HG02642 (cell line): ENCODE measurements at regions not wholly inside any gene's neighbourhood (a gene's known extent, or its start where the extent isn't known, plus 50 kb on each side); places are given as distances from the start of the nearest gene placed in this dataset.

Experiments
- ATAC-seq: cut with Tn5 transposase; IDR thresholded peaks from one replicate; pipeline ENCODE4 v1.9.1; 2021; ENCODE audit warnings: mild to moderate bottlenecking; ENCODE audit not compliant: unreplicated experiment, poor library complexity

- no peak for ATAC-seq
Measured at GRCh38 chr2:101559551-101559950, 84.6 kb upstream of the RFX8 start.

DNA sequence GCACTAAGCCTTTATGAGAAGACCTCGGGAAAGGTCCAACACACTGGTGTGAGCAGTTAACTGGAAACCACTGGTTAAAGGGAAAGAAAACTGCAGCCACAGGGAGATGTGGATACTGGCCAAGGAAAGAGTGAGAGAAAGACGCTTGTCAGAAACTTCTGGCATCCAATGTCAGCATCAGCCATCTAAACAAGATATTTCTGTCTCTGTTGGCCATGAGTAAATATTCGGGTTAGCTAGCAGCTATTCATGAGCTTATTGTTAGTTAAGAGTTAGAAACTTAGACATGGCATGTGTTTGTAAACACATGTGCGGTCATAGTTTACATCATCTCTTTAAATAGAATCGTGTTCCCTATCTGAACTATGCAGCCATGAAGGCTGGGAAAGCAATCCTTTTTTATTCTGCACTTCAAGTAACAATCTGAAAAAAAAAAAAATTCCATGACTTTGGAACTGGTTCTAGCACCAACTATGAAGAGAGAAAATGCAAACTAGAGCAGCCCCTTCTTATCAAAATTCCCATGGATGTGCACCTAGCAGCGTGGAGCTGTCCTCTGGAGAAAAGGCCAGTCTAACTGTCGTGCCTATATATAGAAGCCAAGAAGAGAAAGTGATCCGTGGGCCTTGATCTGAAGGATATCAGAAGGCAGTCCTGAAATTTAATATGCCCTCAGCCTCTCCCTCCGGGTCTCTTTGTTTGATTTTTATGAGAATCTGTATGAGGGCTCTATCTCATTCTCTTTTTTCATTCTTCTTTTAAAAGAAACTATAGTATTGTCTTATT lies 84.0 kb upstream of the RFX8 start:
- ATAC-seq, result no peak

- ATAC-seq, result no peak
Measured at GRCh38 chr2:101556033-101556459, 81.1 kb upstream of the RFX8 start.

DNA sequence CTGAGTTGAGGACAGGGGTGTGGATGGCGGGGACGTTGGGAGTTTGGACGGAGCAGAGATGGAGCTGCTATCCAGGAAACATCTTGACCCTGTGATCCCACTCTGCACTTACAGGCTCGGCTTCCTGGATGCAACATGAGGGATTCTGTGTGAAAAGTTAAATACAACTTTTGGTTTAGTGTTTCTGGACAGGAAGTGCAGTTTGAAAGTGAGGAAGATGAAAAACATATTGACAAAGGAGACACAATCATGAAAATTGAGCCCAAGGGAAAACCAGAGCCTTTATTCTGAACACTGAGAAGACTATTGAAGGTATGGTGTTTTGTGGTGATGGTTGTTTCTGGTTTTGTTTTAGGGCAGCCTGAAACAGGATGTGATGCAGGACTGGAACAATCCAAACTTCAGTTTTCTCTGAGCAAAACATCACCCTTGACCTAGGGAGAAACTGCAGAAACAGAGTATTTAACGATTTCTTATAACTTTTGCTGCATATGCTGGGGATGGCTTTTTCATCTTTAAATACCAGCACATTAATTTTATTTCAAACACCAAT lies 76.5 kb upstream of the RFX8 start:
- no peak for ATAC-seq

GRCh38 chr2:101550555-101550954 lies 75.6 kb upstream of the RFX8 start:
- no peak for ATAC-seq

DNA sequence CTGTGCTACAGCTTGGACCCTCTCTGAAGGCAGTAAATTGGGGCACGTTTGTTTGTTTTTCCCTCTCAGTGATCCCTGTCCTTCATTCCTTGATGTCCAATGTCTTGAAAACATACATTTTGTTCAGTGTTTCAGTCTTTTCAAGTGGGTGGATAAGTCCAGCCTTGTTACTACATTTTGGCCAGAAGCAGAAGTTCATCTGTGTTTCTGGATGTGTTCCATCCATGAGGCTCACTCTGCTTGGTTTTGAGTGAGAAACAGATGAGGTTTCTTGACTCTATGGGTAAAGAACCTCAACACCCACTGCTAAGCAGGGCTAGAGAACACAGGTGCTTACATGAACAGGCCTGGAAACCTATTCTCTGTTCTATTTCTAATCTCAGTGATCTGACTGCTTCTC lies 74.5 kb upstream of the RFX8 start:
- ATAC-seq, result no peak

DNA sequence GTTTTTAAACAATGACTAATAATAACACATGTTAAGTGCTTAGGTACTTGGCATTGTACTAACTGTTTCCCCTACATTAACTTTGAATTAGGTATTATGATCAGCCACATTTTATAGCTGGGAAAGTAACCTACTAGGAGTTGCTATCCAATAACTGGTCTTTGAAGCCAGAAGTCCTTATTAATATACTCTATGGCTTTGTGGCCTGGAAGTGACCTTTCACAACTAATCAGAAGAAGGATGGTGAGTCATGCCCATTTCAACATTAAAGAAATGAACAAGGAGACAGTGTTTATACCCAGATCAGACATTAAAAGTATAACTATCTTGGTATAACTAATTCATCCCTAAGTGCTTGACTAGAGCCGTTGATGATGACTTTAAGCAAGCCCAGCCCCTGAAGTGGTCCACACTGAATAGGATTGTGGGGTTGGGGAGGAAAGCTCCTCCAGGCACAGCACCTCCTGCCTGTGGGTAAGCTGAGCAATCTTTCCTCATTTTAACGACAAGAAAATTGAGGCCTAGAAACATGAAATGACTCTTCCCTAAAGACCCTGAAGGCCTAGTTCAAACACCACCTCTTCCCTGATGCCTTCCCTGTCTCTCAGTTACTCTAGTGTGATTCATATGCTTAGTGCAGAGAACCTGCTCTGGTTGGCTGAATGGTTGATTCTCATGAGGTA lies 71.6 kb upstream of the RFX8 start:
- ATAC-seq, result no peak

DNA sequence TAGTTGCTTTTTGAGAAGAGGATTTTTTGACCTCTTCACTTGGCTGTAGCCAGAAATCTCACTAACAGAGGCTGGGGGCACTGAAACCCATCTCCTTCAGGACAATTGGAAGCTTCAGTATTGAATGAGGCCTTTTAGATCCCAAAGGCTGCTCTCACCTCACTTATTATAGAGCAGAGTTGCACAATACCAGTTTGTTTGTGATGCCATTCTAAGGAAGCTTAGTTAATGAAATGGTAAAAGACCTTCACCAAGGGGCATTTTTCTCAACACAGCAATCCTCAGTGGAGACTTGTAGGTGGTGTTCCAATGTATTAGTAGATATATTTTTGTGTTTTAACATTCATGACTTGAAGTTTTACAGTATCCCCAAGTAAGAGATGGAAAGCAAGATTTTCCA lies 71.0 kb upstream of the RFX8 start:
- no peak for ATAC-seq

DNA sequence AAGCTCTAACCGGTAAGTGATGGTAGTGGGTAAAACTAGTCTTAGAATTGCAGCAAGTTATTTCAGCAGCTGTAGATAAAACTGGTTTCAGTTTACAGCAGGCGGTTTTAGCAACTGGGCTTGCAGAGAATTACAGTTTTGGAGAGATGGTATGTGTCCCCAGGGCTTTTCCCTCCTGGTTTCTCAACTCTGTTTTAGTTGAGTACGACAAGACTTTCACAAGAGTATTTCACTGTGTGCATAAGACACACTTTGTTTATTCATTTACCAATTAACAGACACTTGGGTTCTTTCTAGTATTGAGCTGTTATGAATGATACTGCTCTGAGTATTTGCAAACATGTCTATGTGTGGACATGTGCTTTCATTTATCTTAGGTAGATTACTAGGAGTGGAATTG lies 65.6 kb upstream of the RFX8 start:
- ATAC-seq, result no peak

DNA sequence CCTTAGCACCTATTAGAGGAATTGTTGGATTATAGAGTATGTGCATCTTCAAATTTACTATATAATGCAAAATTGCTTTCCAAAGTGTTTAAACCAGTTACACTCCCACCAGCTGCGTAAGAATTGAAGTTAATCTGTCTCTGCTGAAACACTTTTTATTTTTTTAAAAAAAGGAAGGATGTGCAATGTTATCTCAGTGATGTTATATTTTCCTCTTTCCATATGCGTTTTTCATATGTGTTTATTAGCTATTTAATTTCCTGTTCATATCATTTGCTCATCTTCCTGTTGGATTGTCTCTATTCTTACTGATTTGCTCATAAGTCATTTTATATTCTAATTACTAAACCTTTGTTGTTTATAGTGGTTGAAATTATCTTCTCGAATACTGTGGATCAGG lies 63.2 kb upstream of the RFX8 start:
- no peak for ATAC-seq

DNA sequence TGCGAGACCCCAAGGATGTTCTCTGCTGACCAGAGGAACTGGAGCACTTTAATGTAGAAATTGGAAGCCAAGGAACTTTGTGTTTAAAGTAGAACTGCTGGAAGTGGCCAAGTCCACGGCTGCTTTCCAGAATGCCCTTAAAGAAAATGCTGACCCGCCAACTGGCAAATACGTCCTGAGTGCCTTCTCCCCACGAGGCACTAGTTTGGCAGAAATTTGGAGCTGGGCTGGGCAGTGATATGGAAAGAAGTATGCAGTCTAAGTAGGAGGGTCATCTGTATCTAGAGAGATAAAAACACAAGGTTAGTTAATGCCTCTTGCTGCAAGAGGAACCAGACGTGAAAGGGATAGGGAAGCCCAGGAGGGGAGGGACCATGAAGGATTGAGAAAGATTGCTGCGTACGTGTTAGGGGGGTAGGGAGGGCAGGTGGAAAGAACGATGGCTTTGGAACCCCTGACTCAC lies 59.3 kb upstream of the RFX8 start:
- no peak for ATAC-seq

DNA sequence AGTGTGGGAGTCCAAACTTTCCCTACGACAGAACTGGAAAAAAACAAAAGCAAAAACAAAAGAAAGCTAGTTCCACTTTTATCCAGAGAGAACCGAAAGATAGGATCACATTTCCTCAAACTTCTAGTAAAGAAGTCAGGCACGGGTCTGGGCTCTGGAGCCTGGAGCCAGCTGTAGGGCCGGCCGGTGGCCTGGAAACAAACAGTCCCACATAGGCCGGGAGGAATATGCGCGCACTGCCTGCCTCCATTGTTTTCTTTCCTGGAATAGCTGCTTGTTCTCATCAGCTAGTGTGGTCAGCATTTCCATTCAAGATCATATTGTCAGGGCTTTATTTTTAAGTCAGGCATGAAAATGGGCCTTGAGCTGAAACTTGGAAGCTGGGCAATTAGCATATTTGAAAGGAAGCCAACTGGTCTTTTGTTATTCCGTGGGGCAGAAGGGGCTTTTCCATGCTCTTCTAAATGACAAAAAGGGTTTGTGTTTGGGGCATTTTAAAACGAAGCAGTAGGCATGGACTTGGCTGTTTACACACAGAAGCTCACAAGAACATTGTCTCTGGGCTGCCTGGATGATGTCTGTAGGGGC lies 58.7 kb upstream of the RFX8 start:
- ATAC-seq, result no peak

GRCh38 chr2:101528501-101528900 lies 53.6 kb upstream of the RFX8 start:
- ATAC-seq, result no peak

GRCh38 chr2:101524806-101525430 lies 50.0 kb upstream of the RFX8 start:
- no peak for ATAC-seq
